ENCODE measurements at regions not wholly inside any gene's neighbourhood (a gene's known extent, or its start where the extent isn't known, plus 50 kb on each side); places are given as distances from the start of the nearest gene placed in this dataset.

GRCh38 chr16:86797700-86798099 is 219.4 kb downstream of the FOXL1 start:
- no peak overlapping the region for H3K4me3 Mint-ChIP-seq
- H3K27ac Mint-ChIP-seq: no peak overlapping the region
- DNase-seq: no peak
- no peaks in the 10 kb centered on the region for H3K36me3 Mint-ChIP-seq (ENCODE audit: low read depth)
- no peak for TF ChIP-seq CTCF (IDR thresholded peaks at IDR 0.05)
- H3K27me3 Mint-ChIP-seq (ENCODE audit: low read depth, poor library complexity): peaks cover 21% of the 10 kb centered on the region
- no peaks in the 10 kb centered on the region for H3K9me3 Mint-ChIP-seq
- peaks cover 36% of the 10 kb centered on the region for H3K4me1 Mint-ChIP-seq

- Mint-ChIP-seq H3K27me3 (ENCODE audit: low read depth, poor library complexity) (peaks cover 21% of the 10 kb centered on the region), H3K4me1 (peaks cover 28% of the 10 kb centered on the region), H3K27ac (no peak overlapping the region), H3K4me3 (no peak overlapping the region), H3K9me3 (no peaks in the 10 kb centered on the region), H3K36me3 (ENCODE audit: low read depth) (no peaks in the 10 kb centered on the region)
- TF ChIP-seq CTCF (IDR thresholded peaks at IDR 0.05): no peak
- no peak for DNase-seq
Observed at GRCh38 chr16:86798247-86799041, 220.1 kb downstream of the FOXL1 start.

- H3K4me3 Mint-ChIP-seq: no peak overlapping the region
- H3K4me1 Mint-ChIP-seq: peaks cover 25% of the 10 kb centered on the region
- H3K9me3 Mint-ChIP-seq: no peaks in the 10 kb centered on the region
- H3K27me3 Mint-ChIP-seq (ENCODE audit: low read depth, poor library complexity): peaks cover 20% of the 10 kb centered on the region
- H3K36me3 Mint-ChIP-seq (ENCODE audit: low read depth): no peaks in the 10 kb centered on the region
- no peak for DNase-seq
- TF ChIP-seq CTCF (IDR thresholded peaks at IDR 0.05): no peak
- H3K27ac Mint-ChIP-seq: no peak overlapping the region
Observed at GRCh38 chr16:86799367-86799766, 221.0 kb downstream of the FOXL1 start.

- Mint-ChIP-seq H3K9me3 (peaks cover 4% of the 10 kb centered on the region), H3K4me3 (no peak overlapping the region), H3K27me3 (ENCODE audit: low read depth, poor library complexity) (peaks cover 14% of the 10 kb centered on the region), H3K36me3 (ENCODE audit: low read depth) (no peaks in the 10 kb centered on the region), H3K4me1 (peaks cover 36% of the 10 kb centered on the region), H3K27ac (no peak overlapping the region)
- no peak for TF ChIP-seq CTCF (IDR thresholded peaks at IDR 0.05)
- no peak for DNase-seq
Observed at GRCh38 chr16:86800894-86801293, 222.5 kb downstream of the FOXL1 start.

GRCh38 chr16:86802013-86802412 is 223.7 kb downstream of the FOXL1 start:
- H3K4me1 Mint-ChIP-seq: peaks cover 44% of the 10 kb centered on the region
- H3K27ac Mint-ChIP-seq: no peak overlapping the region
- no peak for DNase-seq
- H3K36me3 Mint-ChIP-seq (ENCODE audit: low read depth): no peaks in the 10 kb centered on the region
- H3K4me3 Mint-ChIP-seq: no peak overlapping the region
- TF ChIP-seq CTCF (IDR thresholded peaks at IDR 0.05): no peak
- peaks cover 11% of the 10 kb centered on the region for H3K9me3 Mint-ChIP-seq
- peaks cover 13% of the 10 kb centered on the region for H3K27me3 Mint-ChIP-seq (ENCODE audit: low read depth, poor library complexity)

GRCh38 chr16:86805188-86805587 is 226.8 kb downstream of the FOXL1 start:
- peaks cover 2% of the 10 kb centered on the region for H3K27me3 Mint-ChIP-seq (ENCODE audit: low read depth, poor library complexity)
- no peak for TF ChIP-seq CTCF (IDR thresholded peaks at IDR 0.05)
- peaks cover 11% of the 10 kb centered on the region for H3K9me3 Mint-ChIP-seq
- H3K36me3 Mint-ChIP-seq (ENCODE audit: low read depth): no peaks in the 10 kb centered on the region
- no peak overlapping the region for H3K27ac Mint-ChIP-seq
- peaks cover 67% of the 10 kb centered on the region for H3K4me1 Mint-ChIP-seq
- no peak overlapping the region for H3K4me3 Mint-ChIP-seq
- DNase-seq: no peak

Data from nephron progenitor cell (in vitro differentiated cells).